GM10266 (cell line): ENCODE measurements at regions not wholly inside any gene's neighbourhood (a gene's known extent, or its start where the extent isn't known, plus 50 kb on each side); places are given as distances from the start of the nearest gene placed in this dataset.

Experiments
- DNase-seq: peaks from one replicate; pipeline ENCODE4 v3.0.0; 2012; ENCODE audit errors: extremely low spot score
- CTCF ChIP-seq: IDR thresholded peaks from 2 replicates; pipeline ENCODE4 v1.5.1; 2012; ENCODE audit warnings: mild to moderate bottlenecking, low read depth; ENCODE audit not compliant: control insufficient read depth, insufficient read depth; ENCODE audit errors: missing control alignments

DNA sequence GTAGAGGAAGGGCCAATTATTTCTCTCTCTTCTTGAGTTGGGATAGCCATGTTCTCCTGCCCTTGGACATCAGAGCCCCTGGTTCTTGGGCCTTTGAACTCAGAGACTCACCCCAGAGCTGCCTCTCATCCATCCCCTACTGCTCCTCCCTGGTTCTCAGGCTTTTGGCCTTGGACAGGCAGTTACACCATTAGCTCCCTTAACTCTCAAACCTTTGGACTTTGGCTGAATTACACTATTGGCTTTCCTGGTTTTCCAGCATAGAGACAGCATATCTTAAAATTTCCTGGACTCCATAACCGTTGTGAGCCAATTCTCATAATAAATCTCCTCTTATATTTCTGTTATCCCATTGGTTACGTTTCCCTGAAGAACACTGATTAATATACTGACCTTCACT is 63.7 kb upstream of the CHL1 start:
- no peak for TF ChIP-seq CTCF
- no peak for DNase-seq

DNA sequence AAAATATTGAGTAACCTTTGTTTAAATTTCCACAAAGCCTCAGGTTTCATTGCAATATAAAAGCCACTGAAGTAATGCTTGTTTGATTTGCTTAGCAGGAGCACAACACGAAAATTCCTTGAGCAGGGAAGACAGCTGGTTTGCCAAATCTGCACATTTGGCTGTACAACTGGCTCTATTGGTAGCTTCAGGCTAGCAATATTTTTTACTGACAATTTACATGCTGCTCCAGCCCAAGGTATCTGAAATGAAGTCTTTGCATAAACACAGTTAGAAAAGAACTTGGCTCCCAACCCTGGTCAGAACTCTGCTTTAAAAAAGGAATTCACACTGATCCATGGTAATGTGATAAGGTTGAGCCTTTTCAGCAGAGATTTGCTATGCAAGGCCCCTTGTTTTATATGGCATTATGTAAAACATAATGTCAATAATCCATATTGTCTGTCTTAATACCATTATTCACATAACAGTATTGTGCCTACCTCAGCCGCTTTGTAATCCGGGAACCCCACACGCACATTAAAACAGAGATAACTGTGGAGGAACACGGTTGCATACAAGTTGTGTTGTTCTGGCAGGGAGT is 55.7 kb upstream of the CHL1 start:
- no peak for DNase-seq
- no peak for TF ChIP-seq CTCF
